Body of pancreas (tissue), 4 donors: ENCODE measurements at regions not wholly inside any gene's neighbourhood (a gene's known extent, or its start where the extent isn't known, plus 50 kb on each side); places are given as distances from the start of the nearest gene placed in this dataset.

Source experiments
- ATAC-seq: fragments of 150-250 bp; one replicate; pipeline ENCODE4 v1.9.1; 2016
- DNase-seq, 4 donors: peaks; one replicate each; pipeline ENCODE4 v3.0.0-alpha.2; 2019
- H3K27ac ChIP-seq, 4 donors: fragments of 200-600 bp; sonication (generic); 1 replicate in 3 of 4; 2 replicates in 1 of 4; pipeline versions ENCODE4 v1.5.1 to v1.6.1; 2016 to 2019; ENCODE audit warnings: mild to moderate bottlenecking in 1 of 4, mixed read lengths in 1 of 4, moderate library complexity in 1 of 4
- H3K27me3 ChIP-seq, 2 donors: fragments of 200-600 bp; sonication (generic); one replicate each; pipeline ENCODE4 v1.6.0; 2016; ENCODE audit warnings: mild to moderate bottlenecking in 1 of 2
- H3K36me3 ChIP-seq, 2 donors: fragments of 200-600 bp; sonication (generic); replicated peaks in 1 of 2; 2 replicates each; pipeline ENCODE4 v1.5.1; 2016; ENCODE audit warnings: low read depth in 2 of 2; ENCODE audit not compliant: insufficient read depth in 1 of 2
- H3K4me1 ChIP-seq: fragments of 200-600 bp; sonication (generic); one replicate; pipeline ENCODE4 v1.6.0; 2016
- H3K4me3 ChIP-seq, 2 donors: fragments of 200-600 bp; sonication (generic); 1 replicate in 1 of 2; 2 replicates in 1 of 2; pipeline ENCODE4 v1.5.1; 2016 to 2019
- H3K9me3 ChIP-seq, 3 donors: fragments of 200-600 bp; sonication (generic); 1 replicate in 2 of 3; 2 replicates in 1 of 3; pipeline ENCODE4 v1.5.1; 2016
- POLR2A ChIP-seq, 3 donors: fragments of 450-650 bp; IDR thresholded peaks; one replicate each; pipeline ENCODE4 v1.6.1; 2016; ENCODE audit warnings: antibody characterized with exemption in 3 of 3, mild to moderate bottlenecking in 2 of 3
- WGBS, 2 donors: methylation state at CpG; one replicate each; pipeline ENCODE4 v1.1.5; 2017; 5-methylcytosine and 5-hydroxymethylcytosine counted together
- intact Hi-C: fragments of 100-400 bp; cut with DNase I; formaldehyde crosslinking; loops from one replicate; pipeline ENCODE4 v1.15.1; 2023
- TF ChIP-seq, protein P1 (sequence below), 7 experiments: fragments of 450-650 bp in 4 of 7; fragments of 200-600 bp in 3 of 7; sonication (generic) in 3 of 7; IDR thresholded peaks; one replicate each; pipeline ENCODE4 v1.5.1; 2016 to 2019; ENCODE audit warnings: antibody characterized with exemption in 7 of 7

DNA sequence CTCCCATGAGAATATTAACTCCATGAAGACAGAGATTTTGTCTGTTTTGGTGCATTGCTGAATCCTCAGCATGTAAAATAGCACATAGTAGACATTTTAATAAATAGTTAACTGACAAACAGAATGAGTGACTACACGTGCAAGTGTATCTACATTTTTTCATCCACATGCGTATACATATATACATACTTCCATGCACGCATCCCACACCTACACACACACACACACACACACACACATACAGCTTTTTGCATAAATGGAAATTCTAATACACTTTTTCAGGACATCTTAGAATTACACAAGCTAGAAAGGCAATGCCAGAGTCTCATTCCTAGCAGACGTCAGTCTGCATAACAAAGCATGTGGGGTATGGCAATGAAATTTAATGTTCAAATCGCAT is 139.7 kb upstream of the LRFN2 start:
- intact Hi-C loops = no loop called here
- Histone ChIP-seq H3K9me3 (no peaks in the 10 kb centered on the region), H3K4me1 (no peaks in the 10 kb centered on the region), H3K4me3 (no peak overlapping the region), H3K27ac (no peak overlapping the region), H3K36me3 (no peaks in the 10 kb centered on the region), H3K27me3 (no peaks in the 10 kb centered on the region)
- ATAC-seq (no peak), DNase-seq (no peak)
- 80 to 84% methylated on average over 5 of the region's 5 CpGs for WGBS, 2 donors
- TF ChIP-seq, protein P1, sequence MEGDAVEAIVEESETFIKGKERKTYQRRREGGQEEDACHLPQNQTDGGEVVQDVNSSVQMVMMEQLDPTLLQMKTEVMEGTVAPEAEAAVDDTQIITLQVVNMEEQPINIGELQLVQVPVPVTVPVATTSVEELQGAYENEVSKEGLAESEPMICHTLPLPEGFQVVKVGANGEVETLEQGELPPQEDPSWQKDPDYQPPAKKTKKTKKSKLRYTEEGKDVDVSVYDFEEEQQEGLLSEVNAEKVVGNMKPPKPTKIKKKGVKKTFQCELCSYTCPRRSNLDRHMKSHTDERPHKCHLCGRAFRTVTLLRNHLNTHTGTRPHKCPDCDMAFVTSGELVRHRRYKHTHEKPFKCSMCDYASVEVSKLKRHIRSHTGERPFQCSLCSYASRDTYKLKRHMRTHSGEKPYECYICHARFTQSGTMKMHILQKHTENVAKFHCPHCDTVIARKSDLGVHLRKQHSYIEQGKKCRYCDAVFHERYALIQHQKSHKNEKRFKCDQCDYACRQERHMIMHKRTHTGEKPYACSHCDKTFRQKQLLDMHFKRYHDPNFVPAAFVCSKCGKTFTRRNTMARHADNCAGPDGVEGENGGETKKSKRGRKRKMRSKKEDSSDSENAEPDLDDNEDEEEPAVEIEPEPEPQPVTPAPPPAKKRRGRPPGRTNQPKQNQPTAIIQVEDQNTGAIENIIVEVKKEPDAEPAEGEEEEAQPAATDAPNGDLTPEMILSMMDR (IDR thresholded peaks at IDR 0.05) = no peak
- TF ChIP-seq POLR2A (IDR thresholded peaks at IDR 0.05) = no peak

DNA sequence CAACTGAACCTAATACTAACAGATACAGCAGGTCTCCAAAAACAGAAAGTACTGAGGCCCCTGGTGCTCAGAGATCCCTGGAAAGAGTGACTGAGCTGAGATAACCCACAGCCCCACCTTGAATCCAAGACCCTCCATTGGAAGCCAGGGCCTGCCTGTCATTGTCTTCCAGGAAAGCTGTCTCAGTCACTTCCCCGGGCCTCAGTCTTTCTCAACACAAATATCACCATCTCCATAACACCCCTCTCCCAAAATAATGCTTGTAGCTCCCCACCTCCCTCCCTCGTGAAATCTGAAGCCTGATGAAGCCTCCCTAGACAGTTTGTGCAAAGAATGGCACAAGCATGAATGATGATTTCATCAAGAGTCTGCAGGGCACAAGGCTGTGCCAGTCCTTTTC is 138.2 kb upstream of the LRFN2 start:
- intact Hi-C loops = no loop called here
- Histone ChIP-seq H3K4me1 (no peaks in the 10 kb centered on the region), H3K4me3 (no peak overlapping the region), H3K36me3 (no peaks in the 10 kb centered on the region), H3K27ac (no peak overlapping the region), H3K27me3 (no peaks in the 10 kb centered on the region), H3K9me3 (no peaks in the 10 kb centered on the region)
- DNase-seq (no peak), ATAC-seq (no peak)
- TF ChIP-seq, protein P1 (IDR thresholded peaks at IDR 0.05) = no peak
- TF ChIP-seq POLR2A (IDR thresholded peaks at IDR 0.05) = no peak
- 73 to 74% methylated on average over 2 of the region's 2 CpGs for WGBS, 2 donors

DNA sequence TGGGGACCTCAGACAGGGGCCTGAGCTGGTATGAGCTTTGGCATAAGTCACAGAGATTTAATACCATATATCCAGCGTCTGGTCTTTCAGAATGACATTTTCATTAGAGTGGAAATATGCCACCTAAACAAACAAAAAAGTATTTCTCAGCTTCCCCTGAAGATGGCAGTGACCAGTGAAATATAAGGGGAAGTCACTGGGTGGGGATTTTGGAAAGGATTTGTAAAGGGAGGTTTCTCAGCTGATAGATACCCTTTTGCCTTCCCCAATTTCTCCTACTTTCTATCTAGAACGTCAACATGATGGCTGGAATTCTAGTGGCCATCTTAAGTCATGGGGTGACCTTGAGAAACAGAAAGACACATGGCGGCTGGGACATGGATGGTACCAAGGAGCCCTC is 137.7 kb upstream of the LRFN2 start:
- Histone ChIP-seq H3K9me3 (no peaks in the 10 kb centered on the region), H3K27me3 (no peaks in the 10 kb centered on the region), H3K36me3 (no peaks in the 10 kb centered on the region), H3K4me3 (no peak overlapping the region), H3K27ac (no peak overlapping the region), H3K4me1 (no peaks in the 10 kb centered on the region)
- WGBS, 2 donors = 66 to 70% methylated on average over 3 of the region's 3 CpGs
- no peak for TF ChIP-seq POLR2A (IDR thresholded peaks at IDR 0.05)
- TF ChIP-seq, protein P1 (IDR thresholded peaks at IDR 0.05) = no peak
- ATAC-seq (no peak), DNase-seq (no peak)
- intact Hi-C loops = no loop called here

DNA sequence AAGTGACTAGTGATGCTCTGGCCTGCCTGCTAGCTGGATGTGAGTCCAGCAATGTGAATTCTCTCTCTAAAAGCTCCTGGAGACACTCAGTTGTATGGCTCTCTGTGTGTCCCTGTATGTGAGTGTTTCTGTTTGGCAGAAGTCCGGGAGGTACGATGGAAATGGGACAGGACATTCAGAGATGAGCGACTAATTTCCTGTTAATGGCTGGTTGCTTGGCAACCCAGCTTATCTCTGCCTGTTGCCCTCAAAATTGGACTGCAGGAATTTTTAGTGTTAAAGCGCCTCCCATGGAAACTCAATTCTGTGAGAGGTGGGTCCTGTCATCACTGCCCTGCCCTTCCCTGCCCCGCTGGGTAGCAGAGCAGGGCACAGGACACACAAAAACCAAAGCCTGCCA is 136.8 kb upstream of the LRFN2 start:
- Histone ChIP-seq H3K27me3 (no peaks in the 10 kb centered on the region), H3K27ac (no peak overlapping the region), H3K4me3 (no peak overlapping the region), H3K4me1 (no peaks in the 10 kb centered on the region), H3K36me3 (no peaks in the 10 kb centered on the region), H3K9me3 (no peaks in the 10 kb centered on the region)
- no peak for ATAC-seq
- intact Hi-C loops = no loop called here
- 66 to 87% methylated on average over 5 of the region's 5 CpGs for WGBS, 2 donors
- TF ChIP-seq, protein P1 (IDR thresholded peaks at IDR 0.05) = no peak
- TF ChIP-seq POLR2A (IDR thresholded peaks at IDR 0.05) = no peak
- no peak for DNase-seq

DNA sequence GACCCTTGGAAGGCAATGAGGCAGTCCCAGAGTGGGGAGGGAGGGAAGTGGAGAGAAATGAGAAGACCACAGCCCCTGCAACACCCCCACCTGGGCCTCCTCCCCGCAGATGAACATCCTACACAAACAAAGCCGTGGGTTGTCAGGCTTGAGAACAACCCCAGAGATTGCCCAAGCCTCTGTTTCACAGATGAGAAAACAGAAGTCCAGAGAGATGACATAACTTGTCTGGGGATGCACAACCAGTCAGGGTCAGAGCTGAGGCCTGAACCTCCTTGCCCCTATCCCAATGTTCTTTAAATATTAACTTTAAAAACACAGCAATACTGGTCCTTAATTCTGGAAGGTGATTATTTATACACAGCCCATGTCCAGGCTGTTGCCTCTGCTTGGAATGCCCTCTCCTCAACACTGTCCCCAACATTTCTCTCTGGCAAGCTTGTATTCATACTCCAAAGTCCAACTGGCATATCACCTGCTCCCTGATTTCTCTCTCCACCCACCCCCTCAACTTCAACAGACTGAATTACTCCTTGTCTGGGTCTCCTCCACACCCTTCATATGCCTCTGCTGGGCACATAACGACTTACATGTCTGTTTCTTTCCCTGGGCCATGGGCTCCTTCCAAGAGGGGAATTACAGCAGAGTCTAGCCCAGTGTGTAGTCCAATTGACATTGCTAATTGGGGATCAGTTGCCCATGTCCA is 135.5 kb upstream of the LRFN2 start:
- no peak for ATAC-seq
- Histone ChIP-seq H3K27ac (no peak overlapping the region), H3K4me3 (no peak overlapping the region), H3K36me3 (no peaks in the 10 kb centered on the region), H3K9me3 (no peaks in the 10 kb centered on the region), H3K4me1 (no peaks in the 10 kb centered on the region), H3K27me3 (no peaks in the 10 kb centered on the region)
- intact Hi-C loops = no loop called here
- DNase-seq = no peak
- TF ChIP-seq POLR2A (IDR thresholded peaks at IDR 0.05) = no peak
- TF ChIP-seq, protein P1 (IDR thresholded peaks at IDR 0.05) = no peak
- 69 to 71% methylated on average over 3 of the region's 3 CpGs for WGBS, 2 donors
